Stomach (tissue), 8 donors: ENCODE measurements at regions not wholly inside any gene's neighbourhood (a gene's known extent, or its start where the extent isn't known, plus 50 kb on each side); places are given as distances from the start of the nearest gene placed in this dataset.

Source experiments
- DNase-seq, 2 donors: peaks; one replicate each; pipeline versions ENCODE4 v3.0.0 to v3.0.0-alpha.2; 2013 to 2019
- H3K27ac ChIP-seq, 5 donors: fragments of 200-600 bp in 4 of 5; sonication (generic) in 4 of 5; one replicate each; pipeline ENCODE4 v1.5.1; 2013 to 2019; ENCODE audit warnings: mild to moderate bottlenecking in 1 of 5, moderate library complexity in 1 of 5
- H3K27me3 ChIP-seq, 3 donors: fragments of 200-600 bp; sonication (generic); one replicate each; pipeline ENCODE4 v1.5.1; 2017 to 2019; ENCODE audit warnings: mixed run types in 1 of 3
- H3K36me3 ChIP-seq, 4 donors: fragments of 200-600 bp; sonication (generic); 1 replicate in 3 of 4; 2 replicates in 1 of 4; pipeline ENCODE4 v1.5.1; 2016 to 2019
- H3K4me1 ChIP-seq, 4 donors: fragments of 200-600 bp; sonication (generic); one replicate each; pipeline ENCODE4 v1.5.1; 2016 to 2019
- H3K4me3 ChIP-seq, 4 donors: fragments of 200-600 bp; sonication (generic) in 3 of 4; one replicate each; pipeline ENCODE4 v1.5.1; 2016 to 2019; ENCODE audit warnings: mild to moderate bottlenecking in 1 of 4
- H3K9me3 ChIP-seq, 4 donors: fragments of 200-600 bp; sonication (generic); one replicate each; pipeline ENCODE4 v1.5.1; 2016 to 2019
- EP300 ChIP-seq: sonication (generic); formaldehyde crosslinking; IDR thresholded peaks from one replicate; pipeline ENCODE4 v1.6.1; 2017; ENCODE audit warnings: antibody characterized with exemption
- POLR2A ChIP-seq, 4 donors: fragments of 450-650 bp; IDR thresholded peaks; one replicate each; pipeline ENCODE4 v1.6.1; 2016; ENCODE audit warnings: antibody characterized with exemption in 4 of 4, control low read depth in 2 of 4, mild to moderate bottlenecking in 1 of 4, moderate library complexity in 1 of 4
- POLR2AphosphoS5 ChIP-seq, 3 donors: sonication (generic); formaldehyde crosslinking; IDR thresholded peaks; one replicate each; pipeline ENCODE4 v1.6.1; 2016; ENCODE audit warnings: antibody characterized with exemption in 3 of 3
- WGBS, 5 donors: extraction: QIAGEN DNeasy Blood & Tissue Kit in 3 of 5; methylation state at CpG; one replicate each; pipeline versions ENCODE4 v1.1.5 to v1.1.7; 2013 to 2018; 5-methylcytosine and 5-hydroxymethylcytosine counted together
- intact Hi-C: fragments of 100-400 bp; cut with DNase I; formaldehyde crosslinking; loops from one replicate; pipeline ENCODE4 v1.15.1; 2023; ENCODE audit warnings: low total_unique reads
- TF ChIP-seq, protein P1 (sequence below), 7 experiments: fragments of 450-650 bp in 4 of 7; fragments of 200-600 bp in 3 of 7; sonication (generic) in 3 of 7; IDR thresholded peaks; one replicate each; pipeline ENCODE4 v1.5.1; 2016 to 2019; ENCODE audit warnings: antibody characterized with exemption in 7 of 7, control low read depth in 2 of 7, mild to moderate bottlenecking in 1 of 7
- donor health status: healthy with polysubstance abuse.
- donor health status: Bipolar disorder and iron deficiency.
- donor health status: healthy.

- Histone ChIP-seq H3K27ac (peak overlapping the region in 2 of 5 donors; percentile 38 to 81), H3K36me3 (no peaks in the 10 kb centered on the region)
- TF ChIP-seq POLR2A (IDR thresholded peaks at IDR 0.05): no peak
- TF ChIP-seq POLR2AphosphoS5 (IDR thresholded peaks at IDR 0.05): no peak
- TF ChIP-seq EP300: no peak
- TF ChIP-seq, protein P1, sequence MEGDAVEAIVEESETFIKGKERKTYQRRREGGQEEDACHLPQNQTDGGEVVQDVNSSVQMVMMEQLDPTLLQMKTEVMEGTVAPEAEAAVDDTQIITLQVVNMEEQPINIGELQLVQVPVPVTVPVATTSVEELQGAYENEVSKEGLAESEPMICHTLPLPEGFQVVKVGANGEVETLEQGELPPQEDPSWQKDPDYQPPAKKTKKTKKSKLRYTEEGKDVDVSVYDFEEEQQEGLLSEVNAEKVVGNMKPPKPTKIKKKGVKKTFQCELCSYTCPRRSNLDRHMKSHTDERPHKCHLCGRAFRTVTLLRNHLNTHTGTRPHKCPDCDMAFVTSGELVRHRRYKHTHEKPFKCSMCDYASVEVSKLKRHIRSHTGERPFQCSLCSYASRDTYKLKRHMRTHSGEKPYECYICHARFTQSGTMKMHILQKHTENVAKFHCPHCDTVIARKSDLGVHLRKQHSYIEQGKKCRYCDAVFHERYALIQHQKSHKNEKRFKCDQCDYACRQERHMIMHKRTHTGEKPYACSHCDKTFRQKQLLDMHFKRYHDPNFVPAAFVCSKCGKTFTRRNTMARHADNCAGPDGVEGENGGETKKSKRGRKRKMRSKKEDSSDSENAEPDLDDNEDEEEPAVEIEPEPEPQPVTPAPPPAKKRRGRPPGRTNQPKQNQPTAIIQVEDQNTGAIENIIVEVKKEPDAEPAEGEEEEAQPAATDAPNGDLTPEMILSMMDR (IDR thresholded peaks at IDR 0.05): no peak
These were observed 92.4 kb downstream of the CXCL12 start for GRCh38 chr10:44292390-44293002.

DNA sequence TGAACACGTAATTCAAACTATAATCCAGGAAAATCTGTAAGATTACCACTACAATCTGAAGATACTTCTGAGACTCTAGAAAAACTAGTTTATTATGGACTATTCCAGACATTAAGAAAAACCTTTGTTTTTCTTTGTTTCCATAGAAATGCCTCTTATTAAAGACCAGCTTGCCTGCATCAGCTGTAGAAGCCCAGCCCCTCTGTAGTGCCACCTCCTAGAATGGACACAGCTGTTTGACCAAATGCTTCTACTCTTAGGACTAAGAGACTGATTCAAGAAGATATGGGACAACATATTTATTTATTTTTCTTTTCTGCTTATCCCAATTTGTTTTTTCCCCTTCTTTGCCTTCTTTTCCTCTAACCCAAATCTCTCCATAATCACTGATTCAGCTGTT is 93.8 kb downstream of the CXCL12 start:
- TF ChIP-seq POLR2AphosphoS5 (IDR thresholded peaks at IDR 0.05): no peak
- TF ChIP-seq, protein P1 (IDR thresholded peaks at IDR 0.05): no peak
- no peak for TF ChIP-seq POLR2A (IDR thresholded peaks at IDR 0.05)
- no peak for TF ChIP-seq EP300
- Histone ChIP-seq H3K27ac (peak overlapping the region in 1 of 5 donors; percentile 38), H3K27me3 (peaks cover 0 to 24% (median 14%) of the 10 kb centered on the region in 3 donors), H3K4me3 (no peak overlapping the region), H3K36me3 (no peaks in the 10 kb centered on the region), H3K4me1 (peaks cover 10 to 15% (median 12%) of the 10 kb centered on the region in 4 donors), H3K9me3 (no peaks in the 10 kb centered on the region)
- intact Hi-C loops: no loop called here
- 54 to 73% (median 58%) methylated on average over 1 of the region's 1 CpG for WGBS, 5 donors
- peak in 1 of 2 donors; percentile 55 for DNase-seq

More at GRCh38 chr10:44292390-44293002, 92.4 kb downstream of the CXCL12 start:
- Histone ChIP-seq H3K4me1 (peaks cover 10 to 15% (median 12%) of the 10 kb centered on the region in 4 donors), H3K9me3 (no peaks in the 10 kb centered on the region), H3K4me3 (peak overlapping the region in 1 of 4 donors; percentile 11), H3K27me3 (peaks cover 0 to 24% (median 14%) of the 10 kb centered on the region in 3 donors)
- DNase-seq: peak in 1 of 2 donors; percentile 35
- intact Hi-C loops: no loop called here
- WGBS, 5 donors: 31 to 55% (median 35%) methylated on average over 18 to 35 of the region's 35 CpGs

DNA sequence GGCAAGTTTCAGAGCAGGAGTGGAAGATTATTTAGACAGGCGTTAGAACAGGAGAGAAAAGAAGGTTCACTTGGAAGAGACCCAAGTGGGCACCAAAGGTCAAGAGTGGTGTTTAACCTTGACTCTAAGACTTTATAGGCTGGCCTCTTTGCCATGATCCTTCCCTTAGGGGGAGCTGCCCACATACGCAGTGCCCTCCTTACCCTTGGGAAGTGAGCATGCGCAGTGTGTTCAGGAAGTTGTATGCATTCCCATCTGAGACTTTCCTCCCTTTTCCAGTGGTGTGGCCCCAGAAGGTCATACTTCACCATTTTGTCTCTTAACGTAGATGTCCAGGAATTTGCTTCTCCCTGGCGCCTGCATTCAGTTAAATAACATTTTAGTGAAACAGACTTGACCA is 95.8 kb downstream of the CXCL12 start:
- peaks cover 7 to 15% (median 12%) of the 10 kb centered on the region in 4 donors for H3K4me1 ChIP-seq
- no peak for DNase-seq
- TF ChIP-seq POLR2AphosphoS5 (IDR thresholded peaks at IDR 0.05): no peak
- no peak for TF ChIP-seq EP300
- intact Hi-C loops: no loop called here
- H3K36me3 ChIP-seq: no peaks in the 10 kb centered on the region
- H3K27me3 ChIP-seq: peaks cover 0 to 20% (median 14%) of the 10 kb centered on the region in 3 donors
- H3K9me3 ChIP-seq: no peaks in the 10 kb centered on the region
- H3K4me3 ChIP-seq: no peak overlapping the region
- no peak overlapping the region for H3K27ac ChIP-seq
- 83 to 89% (median 88%) methylated on average over 5 of the region's 5 CpGs for WGBS, 5 donors

DNA sequence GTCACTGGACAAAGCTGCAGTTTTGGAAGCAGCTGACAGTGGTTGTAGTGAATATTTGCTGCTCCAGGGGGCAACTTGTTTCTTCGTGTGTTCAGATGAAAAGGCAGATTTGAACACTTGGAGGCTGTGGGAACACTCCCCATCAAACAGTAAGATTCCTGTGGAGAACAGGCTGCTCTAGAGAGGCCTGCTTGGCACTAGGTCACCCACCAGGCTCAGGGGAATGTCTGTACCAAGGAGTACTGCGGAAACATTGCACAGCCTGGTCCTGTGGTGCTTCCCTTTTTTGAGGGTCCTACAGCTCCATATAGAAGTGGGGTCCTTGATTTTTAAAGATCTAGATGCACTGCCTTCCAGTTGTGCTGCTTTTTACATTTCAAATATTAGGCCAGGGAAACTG is 97.5 kb downstream of the CXCL12 start:
- DNase-seq: no peak
- 73 to 88% (median 84%) methylated on average over 2 of the region's 2 CpGs for WGBS, 5 donors
- TF ChIP-seq POLR2AphosphoS5 (IDR thresholded peaks at IDR 0.05) (no peak), POLR2A (IDR thresholded peaks at IDR 0.05) (no peak), EP300 (no peak)
- TF ChIP-seq, protein P1 (IDR thresholded peaks at IDR 0.05): no peak
- H3K4me1 ChIP-seq: peaks cover 0 to 2% (median under 1%) of the 10 kb centered on the region in 4 donors
- H3K27ac ChIP-seq: no peak overlapping the region
- no peaks in the 10 kb centered on the region for H3K9me3 ChIP-seq
- intact Hi-C loops: no loop called here
- no peaks in the 10 kb centered on the region for H3K36me3 ChIP-seq
- H3K4me3 ChIP-seq: no peak overlapping the region
- H3K27me3 ChIP-seq: peaks cover 0 to 3% (median 2%) of the 10 kb centered on the region in 3 donors
